HCT116 (cell line): ENCODE measurements at regions not wholly inside any gene's neighbourhood (a gene's known extent, or its start where the extent isn't known, plus 50 kb on each side); places are given as distances from the start of the nearest gene placed in this dataset.

Experiments
- CEBPB ChIP-seq: IDR thresholded peaks from 2 replicates; pipeline ENCODE4 v1.6.1; 2012; ENCODE audit warnings: low read depth
- CTCF ChIP-seq, 3 experiments: fragments of 200-600 bp in 1 of 3; sonication (generic) in 1 of 3; IDR thresholded peaks in 2 of 3; conservative IDR thresholded peaks in 1 of 3; 2 replicates each; pipeline ENCODE4 v1.5.1; 2012 to 2017; ENCODE audit warnings: low read depth in 2 of 3, low read length in 2 of 3, antibody characterized with exemption in 1 of 3, borderline replicate concordance in 1 of 3, control low read depth in 1 of 3, mild to moderate bottlenecking in 1 of 3, mixed read lengths in 1 of 3, mixed run types in 1 of 3, moderate library complexity in 1 of 3; ENCODE audit not compliant: insufficient read depth in 1 of 3
- POLR2A ChIP-seq: IDR thresholded peaks from 2 replicates; pipeline ENCODE4 v1.7.0; 2011; ENCODE audit warnings: borderline replicate concordance; ENCODE audit not compliant: insufficient read depth, insufficient read length; ENCODE audit errors: extremely low read depth
- POLR2AphosphoS5 ChIP-seq: IDR thresholded peaks from 2 replicates; pipeline ENCODE4 v1.6.1; 2011; ENCODE audit warnings: mild to moderate bottlenecking, low read depth, low read length, moderate library complexity
- RAD21 ChIP-seq: IDR thresholded peaks from 2 replicates; pipeline ENCODE4 v1.6.1; 2012; ENCODE audit warnings: low read depth, mild to moderate bottlenecking
- SP1 ChIP-seq: IDR thresholded peaks from 2 replicates; pipeline ENCODE4 v1.6.1; 2012; ENCODE audit warnings: low read depth
- TCF7L2 ChIP-seq: IDR thresholded peaks from 2 replicates; pipeline ENCODE4 v1.7.0; 2011; ENCODE audit warnings: borderline replicate concordance, inconsistent platforms; ENCODE audit not compliant: insufficient read depth, insufficient read length; ENCODE audit errors: extremely low read depth
- YY1 ChIP-seq: IDR thresholded peaks from 2 replicates; pipeline ENCODE4 v1.6.1; 2011; ENCODE audit warnings: low read length, low read depth, moderate library complexity, mild to moderate bottlenecking; ENCODE audit not compliant: insufficient replicate concordance; ENCODE audit errors: extremely low read depth
- ZNF274 ChIP-seq: fragments of 200-500 bp; sonication (Bioruptor generic); IDR thresholded peaks from 2 replicates; pipeline ENCODE4 v1.6.1; 2014; ENCODE audit warnings: mild to moderate bottlenecking, low read depth, low read length, inconsistent platforms

- TF ChIP-seq CTCF (IDR thresholded peaks at IDR 0.05 in 2 of 3, conservative IDR thresholded peaks at IDR 0.05 in 1 of 3; ENCODE audit: borderline replicate concordance in 1 of 3, insufficient read depth in 1 of 3, low read depth in 2 of 3, low read length in 2 of 3) (no peak), POLR2AphosphoS5 (no peak), YY1 (no peak), RAD21 (no peak), SP1 (no peak), POLR2A (no peak), ZNF274 (no peak), CEBPB (no peak), TCF7L2 (no peak)
Observed at GRCh38 chr18:68340606-68341005, 374.3 kb downstream of the TMX3 start.
